ENCODE measurements at regions not wholly inside any gene's neighbourhood (a gene's known extent, or its start where the extent isn't known, plus 50 kb on each side); places are given as distances from the start of the nearest gene placed in this dataset.

- Histone ChIP-seq H3K4me1 (no peaks in the 10 kb centered on the region), H3K4me3 (no peak overlapping the region), H3K9me3 (peaks cover 0 to 7% (median 0%) of the 10 kb centered on the region in 3 donors), H3K27ac (no peak overlapping the region), H3K36me3 (no peaks in the 10 kb centered on the region), H3K27me3 (no peaks in the 10 kb centered on the region)
- no peak for ATAC-seq
- TF ChIP-seq POLR2A (IDR thresholded peaks at IDR 0.05) (no peak), CTCF (IDR thresholded peaks at IDR 0.05) (no peak), POLR2AphosphoS5 (IDR thresholded peaks at IDR 0.05) (no peak), EP300 (IDR thresholded peaks at IDR 0.05) (no peak)
- 50% methylated on average over 9 of the region's 11 CpGs for WGBS, 2 donors (ENCODE audit: low coverage in 1 of 2)
Measured at GRCh38 chr17:65365169-65365568, 196.3 kb downstream of the AXIN2 start.

- 57% methylated on average over 4 of the region's 7 CpGs; no CpG with 5 or more reads in 1 of the 2 donors for WGBS, 2 donors (ENCODE audit: low coverage in 1 of 2)
- H3K27ac ChIP-seq = no peak overlapping the region
- TF ChIP-seq POLR2A (IDR thresholded peaks at IDR 0.05) (no peak), POLR2AphosphoS5 (IDR thresholded peaks at IDR 0.05) (no peak), CTCF (IDR thresholded peaks at IDR 0.05) (no peak), EP300 (IDR thresholded peaks at IDR 0.05) (no peak)
- H3K9me3 ChIP-seq = peaks cover 0 to 7% (median 0%) of the 10 kb centered on the region in 3 donors
- ATAC-seq = no peak
- H3K4me1 ChIP-seq = no peaks in the 10 kb centered on the region
- no peak overlapping the region for H3K4me3 ChIP-seq
- H3K36me3 ChIP-seq = no peaks in the 10 kb centered on the region
- H3K27me3 ChIP-seq = no peaks in the 10 kb centered on the region
Measured at GRCh38 chr17:65364438-65364837, 197.0 kb downstream of the AXIN2 start.

- Histone ChIP-seq H3K36me3 (no peaks in the 10 kb centered on the region), H3K4me3 (no peak overlapping the region), H3K9me3 (peaks cover 0 to 7% (median 0%) of the 10 kb centered on the region in 3 donors), H3K27ac (no peak overlapping the region), H3K27me3 (no peaks in the 10 kb centered on the region), H3K4me1 (no peaks in the 10 kb centered on the region)
- ATAC-seq = no peak
- TF ChIP-seq CTCF (IDR thresholded peaks at IDR 0.05) = no peak
- TF ChIP-seq POLR2AphosphoS5 (IDR thresholded peaks at IDR 0.05) = no peak
- WGBS, 2 donors (ENCODE audit: low coverage in 1 of 2) = 50 to 52% methylated on average over 2 of the region's 2 CpGs
Measured at GRCh38 chr17:65362826-65363225, 198.6 kb downstream of the AXIN2 start.

GRCh38 chr17:65360961-65361552 lies 200.4 kb downstream of the AXIN2 start:
- 85 to 92% methylated on average over 6 to 7 of the region's 14 CpGs for WGBS, 2 donors (ENCODE audit: low coverage in 1 of 2)
- no peak overlapping the region for H3K27ac ChIP-seq
- H3K36me3 ChIP-seq = no peaks in the 10 kb centered on the region
- no peak overlapping the region for H3K4me3 ChIP-seq
- no peak for ATAC-seq
- peaks cover 0 to 7% (median 0%) of the 10 kb centered on the region in 3 donors for H3K9me3 ChIP-seq
- no peak for TF ChIP-seq POLR2AphosphoS5 (IDR thresholded peaks at IDR 0.05)
- TF ChIP-seq CTCF (IDR thresholded peaks at IDR 0.05) = no peak
- TF ChIP-seq POLR2A (IDR thresholded peaks at IDR 0.05) = no peak
- no peak for TF ChIP-seq EP300 (IDR thresholded peaks at IDR 0.05)
- no peaks in the 10 kb centered on the region for H3K4me1 ChIP-seq
- no peaks in the 10 kb centered on the region for H3K27me3 ChIP-seq

GRCh38 chr17:65359016-65359415 lies 202.4 kb downstream of the AXIN2 start:
- no peak for ATAC-seq
- no peaks in the 10 kb centered on the region for H3K4me1 ChIP-seq
- peaks cover 0 to 4% (median 0%) of the 10 kb centered on the region in 3 donors for H3K9me3 ChIP-seq
- no peak for TF ChIP-seq POLR2A (IDR thresholded peaks at IDR 0.05)
- TF ChIP-seq CTCF (IDR thresholded peaks at IDR 0.05) = no peak
- no peak for TF ChIP-seq EP300 (IDR thresholded peaks at IDR 0.05)
- no peak for TF ChIP-seq POLR2AphosphoS5 (IDR thresholded peaks at IDR 0.05)
- H3K27me3 ChIP-seq = no peaks in the 10 kb centered on the region
- WGBS, 2 donors (ENCODE audit: low coverage in 1 of 2) = 72 to 81% methylated on average over 2 to 3 of the region's 3 CpGs
- H3K27ac ChIP-seq = no peak overlapping the region
- H3K4me3 ChIP-seq = no peak overlapping the region
- no peaks in the 10 kb centered on the region for H3K36me3 ChIP-seq
